Uterus (tissue), 2 donors: ENCODE measurements at regions not wholly inside any gene's neighbourhood (a gene's known extent, or its start where the extent isn't known, plus 50 kb on each side); places are given as distances from the start of the nearest gene placed in this dataset.

Source experiments
- CTCF ChIP-seq, 4 experiments: fragments of 200-600 bp in 2 of 4; fragments of 450-650 bp in 2 of 4; sonication (generic) in 2 of 4; IDR thresholded peaks; one replicate each; pipeline ENCODE4 v1.5.1; 2016 to 2019; ENCODE audit warnings: antibody characterized with exemption in 4 of 4, mild to moderate bottlenecking in 2 of 4, moderate library complexity in 1 of 4
- POLR2A ChIP-seq, 2 donors: fragments of 450-650 bp; IDR thresholded peaks; one replicate each; pipeline ENCODE4 v1.6.1; 2016; ENCODE audit warnings: antibody characterized with exemption in 2 of 2, mild to moderate bottlenecking in 1 of 2, moderate library complexity in 1 of 2

- TF ChIP-seq CTCF (IDR thresholded peaks at IDR 0.05) (no peak), POLR2A (IDR thresholded peaks at IDR 0.05) (no peak)
These were observed 1377.3 kb downstream of the TBC1D22A start for GRCh38 chr22:48139776-48140175.
